CD14-positive monocyte (primary cell): ENCODE measurements at regions not wholly inside any gene's neighbourhood (a gene's known extent, or its start where the extent isn't known, plus 50 kb on each side); places are given as distances from the start of the nearest gene placed in this dataset.

Experiments used
- DNase-seq, 3 donors: peaks; one replicate each; pipeline ENCODE4 v3.0.0-alpha.2; 2011 to 2022
- H2AFZ ChIP-seq: 2 replicates; pipeline ENCODE4 v1.6.0; 2012; ENCODE audit warnings: mild to moderate bottlenecking, low read depth, low read length, inconsistent platforms; ENCODE audit not compliant: insufficient read depth, poor library complexity, severe bottlenecking
- H3K27ac ChIP-seq, 2 donors: 1 replicate in 1 of 2; 2 replicates in 1 of 2; pipeline ENCODE4 v1.5.1; 2012 to 2013; ENCODE audit warnings: low read length in 2 of 2, control low read depth in 1 of 2, inconsistent platforms in 1 of 2, low read depth in 1 of 2, mild to moderate bottlenecking in 1 of 2
- H3K27me3 ChIP-seq, 2 donors: one replicate each; pipeline versions ENCODE4 v1.6.0 to v1.6.1; 2011 to 2013; ENCODE audit warnings: low read length in 2 of 2; ENCODE audit not compliant: control insufficient read depth in 2 of 2, insufficient read depth in 2 of 2
- H3K36me3 ChIP-seq, 2 donors: replicated peaks in 1 of 2; 1 replicate in 1 of 2; 2 replicates in 1 of 2; pipeline versions ENCODE4 v1.5.1 to v1.6.1; 2012 to 2013; ENCODE audit warnings: low read length in 2 of 2, control low read depth in 1 of 2, inconsistent platforms in 1 of 2, mild to moderate bottlenecking in 1 of 2; ENCODE audit not compliant: insufficient read depth in 2 of 2, control insufficient read depth in 1 of 2
- H3K4me1 ChIP-seq, 2 donors: 1 replicate in 1 of 2; 2 replicates in 1 of 2; pipeline versions ENCODE4 v1.5.1 to v1.6.1; 2012 to 2013; ENCODE audit warnings: low read length in 2 of 2, control low read depth in 1 of 2, inconsistent platforms in 1 of 2, mild to moderate bottlenecking in 1 of 2, moderate library complexity in 1 of 2; ENCODE audit not compliant: insufficient read depth in 2 of 2, control insufficient read depth in 1 of 2
- H3K4me2 ChIP-seq: replicated peaks from 2 replicates; pipeline ENCODE3; 2012; ENCODE audit warnings: low read length, moderate library complexity, mild to moderate bottlenecking; ENCODE audit not compliant: poor library complexity, severe bottlenecking; ENCODE audit errors: extremely low read depth
- H3K4me3 ChIP-seq, 3 experiments: fragments of 200-600 bp in 1 of 3; sonication (generic) in 1 of 3; replicated peaks in 1 of 3; 1 replicate in 2 of 3; 2 replicates in 1 of 3; pipeline ENCODE4 v1.5.1; 2011 to 2013; ENCODE audit warnings: low read length in 3 of 3, mild to moderate bottlenecking in 3 of 3, control low read depth in 2 of 3, low read depth in 2 of 3, inconsistent platforms in 1 of 3, moderate library complexity in 1 of 3
- H3K79me2 ChIP-seq: 2 replicates; pipeline ENCODE4 v1.6.0; 2012; ENCODE audit warnings: mild to moderate bottlenecking, control low read depth, inconsistent platforms, low read length, moderate library complexity; ENCODE audit not compliant: insufficient read depth
- H3K9ac ChIP-seq: 2 replicates; pipeline ENCODE4 v1.6.0; 2017; ENCODE audit warnings: low read length, mild to moderate bottlenecking; ENCODE audit not compliant: insufficient read depth, poor library complexity, severe bottlenecking
- H3K9me3 ChIP-seq, 2 donors: replicated peaks in 1 of 2; 1 replicate in 1 of 2; 2 replicates in 1 of 2; pipeline versions ENCODE4 v1.5.1 to v1.6.1; 2012 to 2013; ENCODE audit warnings: low read length in 2 of 2, control low read depth in 1 of 2; ENCODE audit not compliant: control insufficient read depth in 1 of 2, insufficient read depth in 1 of 2
- H4K20me1 ChIP-seq: 2 replicates; pipeline ENCODE4 v1.6.0; 2012; ENCODE audit warnings: mild to moderate bottlenecking, low read length, control low read depth, moderate library complexity; ENCODE audit not compliant: insufficient read depth
- H3K27ac Mint-ChIP-seq, 7 donors: one replicate each; pipeline ENCODE4 v1.8.0; 2020; ENCODE audit warnings: mild to moderate bottlenecking in 7 of 7, mixed read lengths in 7 of 7, moderate library complexity in 6 of 7, inconsistent platforms in 2 of 7
- H3K27me3 Mint-ChIP-seq, 3 donors: one replicate each; pipeline ENCODE4 v1.8.0; 2021 to 2022; ENCODE audit warnings: low read depth in 3 of 3, mild to moderate bottlenecking in 3 of 3, mixed read lengths in 3 of 3, moderate library complexity in 3 of 3, inconsistent platforms in 1 of 3
- H3K36me3 Mint-ChIP-seq, 2 donors: one replicate each; pipeline ENCODE4 v1.8.0; 2020; ENCODE audit warnings: mixed read lengths in 2 of 2, inconsistent platforms in 1 of 2, mild to moderate bottlenecking in 1 of 2
- H3K4me1 Mint-ChIP-seq: one replicate; pipeline ENCODE4 v1.8.0; 2020; ENCODE audit warnings: mild to moderate bottlenecking, mixed read lengths
- H3K4me3 Mint-ChIP-seq, 2 donors: one replicate each; pipeline ENCODE4 v1.8.0; 2020; ENCODE audit warnings: mild to moderate bottlenecking in 2 of 2, mixed read lengths in 2 of 2, moderate library complexity in 1 of 2
- H3K9me3 Mint-ChIP-seq, 7 donors: one replicate each; pipeline ENCODE4 v1.8.0; 2020 to 2022; ENCODE audit warnings: mixed read lengths in 7 of 7, mild to moderate bottlenecking in 6 of 7, moderate library complexity in 6 of 7, inconsistent platforms in 2 of 7
- WGBS: methylation state at CpG from one replicate; pipeline ENCODE4 v1.1.5; 2013; ENCODE audit warnings: missing lambda C conversion rate; ENCODE audit not compliant: insufficient coverage; 5-methylcytosine and 5-hydroxymethylcytosine counted together
- intact Hi-C, 2 donors: fragments of 100-400 bp; cut with micrococcal nuclease; formaldehyde crosslinking; loops; one replicate each; pipeline versions ENCODE4 v1.15.0 to v1.15.1; 2023
- TF ChIP-seq, protein P1 (sequence below): fragments of 200-600 bp; IDR thresholded peaks from one replicate; pipeline ENCODE4 v1.8.0; 2022; ENCODE audit warnings: antibody characterized with exemption, mild to moderate bottlenecking

DNA sequence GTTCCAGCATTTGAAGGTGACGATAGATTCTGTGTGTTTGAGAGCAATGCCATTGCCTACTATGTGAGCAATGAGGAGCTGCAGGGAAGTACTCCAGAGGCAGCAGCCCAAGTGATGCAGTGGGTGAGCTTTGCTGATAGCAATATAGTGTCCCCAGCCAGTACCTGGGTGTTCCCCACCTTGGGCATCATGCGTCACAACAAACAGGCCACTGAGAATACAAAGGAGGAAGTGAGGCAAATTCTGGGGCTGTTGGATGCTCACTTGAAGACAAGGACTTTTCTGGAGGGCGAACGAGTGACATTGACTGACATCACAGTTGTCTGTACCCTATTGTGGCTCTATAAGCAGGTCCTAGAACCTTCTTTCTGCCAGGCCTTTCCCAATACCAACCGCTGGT, 142.0 kb downstream of the PLS3 start:
- Mint-ChIP-seq H3K9me3 (peaks cover 0 to 4% (median 2%) of the 10 kb centered on the region in 7 donors), H3K4me1 (no peaks in the 10 kb centered on the region), H3K4me3 (no peak overlapping the region), H3K27me3 (peaks cover 0 to 6% (median 0%) of the 10 kb centered on the region in 3 donors), H3K36me3 (no peaks in the 10 kb centered on the region), H3K27ac (peak overlapping the region in 1 of 7 donors; percentile 51)
- H4K20me1 ChIP-seq: no peaks in the 10 kb centered on the region
- H3K36me3 ChIP-seq: no peaks in the 10 kb centered on the region
- no peak overlapping the region for H3K27ac ChIP-seq
- H3K4me1 ChIP-seq: no peaks in the 10 kb centered on the region
- no peak for DNase-seq
- 81% methylated on average over 3 of the region's 5 CpGs for WGBS
- no peak overlapping the region for H3K9ac ChIP-seq
- no peaks in the 10 kb centered on the region for H3K9me3 ChIP-seq
- TF ChIP-seq, protein P1, sequence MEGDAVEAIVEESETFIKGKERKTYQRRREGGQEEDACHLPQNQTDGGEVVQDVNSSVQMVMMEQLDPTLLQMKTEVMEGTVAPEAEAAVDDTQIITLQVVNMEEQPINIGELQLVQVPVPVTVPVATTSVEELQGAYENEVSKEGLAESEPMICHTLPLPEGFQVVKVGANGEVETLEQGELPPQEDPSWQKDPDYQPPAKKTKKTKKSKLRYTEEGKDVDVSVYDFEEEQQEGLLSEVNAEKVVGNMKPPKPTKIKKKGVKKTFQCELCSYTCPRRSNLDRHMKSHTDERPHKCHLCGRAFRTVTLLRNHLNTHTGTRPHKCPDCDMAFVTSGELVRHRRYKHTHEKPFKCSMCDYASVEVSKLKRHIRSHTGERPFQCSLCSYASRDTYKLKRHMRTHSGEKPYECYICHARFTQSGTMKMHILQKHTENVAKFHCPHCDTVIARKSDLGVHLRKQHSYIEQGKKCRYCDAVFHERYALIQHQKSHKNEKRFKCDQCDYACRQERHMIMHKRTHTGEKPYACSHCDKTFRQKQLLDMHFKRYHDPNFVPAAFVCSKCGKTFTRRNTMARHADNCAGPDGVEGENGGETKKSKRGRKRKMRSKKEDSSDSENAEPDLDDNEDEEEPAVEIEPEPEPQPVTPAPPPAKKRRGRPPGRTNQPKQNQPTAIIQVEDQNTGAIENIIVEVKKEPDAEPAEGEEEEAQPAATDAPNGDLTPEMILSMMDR: no peak
- no peaks in the 10 kb centered on the region for H3K27me3 ChIP-seq
- H2AFZ ChIP-seq: no peak overlapping the region
- intact Hi-C loops: no loop called here
- no peaks in the 10 kb centered on the region for H3K79me2 ChIP-seq
- H3K4me2 ChIP-seq: no peak overlapping the region
- no peak overlapping the region for H3K4me3 ChIP-seq

DNA sequence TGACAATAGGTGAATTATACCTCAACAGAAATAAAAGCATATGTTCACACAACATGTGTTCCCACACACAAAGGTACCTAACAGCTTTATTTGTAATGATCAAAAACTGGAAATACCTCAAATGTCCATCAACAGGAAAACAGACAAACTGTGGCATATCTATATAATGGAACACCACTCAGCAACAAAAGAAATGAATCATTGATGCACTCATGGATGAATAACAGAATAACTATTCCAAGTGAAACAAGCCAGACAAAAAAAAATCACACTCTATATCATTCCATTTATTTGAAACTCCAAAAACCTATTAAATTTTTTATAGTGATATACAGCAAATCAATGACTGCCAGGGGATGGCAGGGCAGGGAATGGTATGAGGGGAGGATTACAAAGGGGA, 148.1 kb downstream of the PLS3 start:
- Histone ChIP-seq H3K36me3 (no peaks in the 10 kb centered on the region), H3K4me3 (no peak overlapping the region), H3K27me3 (peaks cover 0 to 4% of the 10 kb centered on the region in 2 donors), H3K4me1 (no peaks in the 10 kb centered on the region), H4K20me1 (no peaks in the 10 kb centered on the region), H3K79me2 (no peaks in the 10 kb centered on the region), H3K9me3 (no peaks in the 10 kb centered on the region), H2AFZ (no peak overlapping the region), H3K4me2 (no peak overlapping the region), H3K27ac (no peak overlapping the region), H3K9ac (no peak overlapping the region)
- Mint-ChIP-seq H3K4me3 (no peak overlapping the region), H3K27me3 (peaks cover 0 to 4% (median 0%) of the 10 kb centered on the region in 3 donors), H3K4me1 (no peaks in the 10 kb centered on the region), H3K36me3 (no peaks in the 10 kb centered on the region), H3K9me3 (peaks cover 0 to 4% (median 0%) of the 10 kb centered on the region in 7 donors), H3K27ac (no peak overlapping the region)
- TF ChIP-seq, protein P1: no peak
- intact Hi-C loops: no loop called here
- no peak for DNase-seq
